NCI-H2029 (cell line): ENCODE measurements at regions not wholly inside any gene's neighbourhood (a gene's known extent, or its start where the extent isn't known, plus 50 kb on each side); places are given as distances from the start of the nearest gene placed in this dataset.

Source experiments
- DNase-seq: peaks from one replicate; lab custom pipeline; 2025; lab: John Stamatoyannopoulos, UW

GRCh38 chr10:54985732-54986131 lies 184.7 kb upstream of the PCDH15 start:
- no peak for DNase-seq

- no peak for DNase-seq
Measured at GRCh38 chr10:54983255-54983654, 182.2 kb upstream of the PCDH15 start.

- no peak for DNase-seq
Measured at GRCh38 chr10:54962134-54962900, 161.3 kb upstream of the PCDH15 start.

- DNase-seq = no peak
Measured at GRCh38 chr10:54961040-54961439, 160.0 kb upstream of the PCDH15 start.

- no peak for DNase-seq
Measured at GRCh38 chr10:54958844-54959243, 157.8 kb upstream of the PCDH15 start.

- no peak for DNase-seq
Measured at GRCh38 chr10:54947605-54948004, 146.6 kb upstream of the PCDH15 start.

- DNase-seq = no peak
Measured at GRCh38 chr10:54940418-54940817, 139.4 kb upstream of the PCDH15 start.

GRCh38 chr10:54914049-54914448 lies 113.0 kb upstream of the PCDH15 start:
- DNase-seq = no peak

- no peak for DNase-seq
Measured at GRCh38 chr10:54909165-54909564, 108.1 kb upstream of the PCDH15 start.

GRCh38 chr10:54908019-54908418 lies 107.0 kb upstream of the PCDH15 start:
- DNase-seq = no peak

- no peak for DNase-seq
Measured at GRCh38 chr10:54906940-54907339, 105.9 kb upstream of the PCDH15 start.

- no peak for DNase-seq
Measured at GRCh38 chr10:54905578-54906192, 104.7 kb upstream of the PCDH15 start.

- no peak for DNase-seq
Measured at GRCh38 chr10:54904833-54905232, 103.8 kb upstream of the PCDH15 start.

- DNase-seq = no peak
Measured at GRCh38 chr10:54903745-54904144, 102.7 kb upstream of the PCDH15 start.

GRCh38 chr10:54900584-54900983 lies 99.6 kb upstream of the PCDH15 start:
- DNase-seq = no peak

- DNase-seq = no peak
Measured at GRCh38 chr10:54880996-54881395, 80.0 kb upstream of the PCDH15 start.

- DNase-seq = no peak
Measured at GRCh38 chr10:54869022-54869421, 68.0 kb upstream of the PCDH15 start.

- no peak for DNase-seq
Measured at GRCh38 chr10:54866666-54867065, 65.6 kb upstream of the PCDH15 start.

- DNase-seq = no peak
Measured at GRCh38 chr10:54854843-54855242, 53.8 kb upstream of the PCDH15 start.

GRCh38 chr10:54854389-54854788 lies 53.4 kb upstream of the PCDH15 start:
- DNase-seq = no peak

- no peak for DNase-seq
Measured at GRCh38 chr10:54853883-54854282, 52.9 kb upstream of the PCDH15 start.
